ENCODE measurements at regions not wholly inside any gene's neighbourhood (a gene's known extent, or its start where the extent isn't known, plus 50 kb on each side); places are given as distances from the start of the nearest gene placed in this dataset.

- TF ChIP-seq FOXM1 (IDR thresholded peaks at IDR 0.05; ENCODE audit: low read depth) (no peak), FOXJ3 (CRISPR knock-in tag; IDR thresholded peaks at IDR 0.05) (no peak), SIN3A (IDR thresholded peaks at IDR 0.05; ENCODE audit: borderline replicate concordance, low read depth, low read length) (no peak), YY1 (IDR thresholded peaks at IDR 0.05; ENCODE audit: low read depth) (no peak), RXRA (IDR thresholded peaks at IDR 0.05; ENCODE audit: borderline replicate concordance, low read depth) (no peak), TAF1 (IDR thresholded peaks at IDR 0.05; ENCODE audit: borderline replicate concordance, low read depth, low read length) (no peak)
Observed at GRCh38 chr2:236943068-236943467, 142.6 kb upstream of the COPS8 start (continued).

- H3K27ac ChIP-seq (ENCODE audit: low read depth in 2 of 2, low read length in 1 of 2), result no peak overlapping the region
- no peaks in the 10 kb centered on the region for H3K36me3 ChIP-seq (replicated peaks in 1 of 2; ENCODE audit: control insufficient read depth in 1 of 2, insufficient read depth in 2 of 2, low read length in 1 of 2)
- no peaks in the 10 kb centered on the region for H3K4me1 ChIP-seq (ENCODE audit: control insufficient read depth in 1 of 2, insufficient read depth in 2 of 2, low read depth in 1 of 2, low read length in 1 of 2)
- H2AFZ ChIP-seq (ENCODE audit: low read depth), result no peak overlapping the region
- WGBS (ENCODE audit: low lambda C conversion rate), result 19% methylated on average over 3 of the region's 3 CpGs
- H4K20me1 ChIP-seq (ENCODE audit: insufficient read depth), result no peaks in the 10 kb centered on the region
- no peak for DNase-seq
- no peaks in the 10 kb centered on the region for H3K9me3 ChIP-seq
- ChIA-PET CTCF (no interaction called here), POLR2A (no interaction called here)
- no peaks in the 10 kb centered on the region for H3K9me2 ChIP-seq
- H3K4me2 ChIP-seq, result no peak overlapping the region
- no peaks in the 10 kb centered on the region for H3K79me2 ChIP-seq (ENCODE audit: insufficient read depth)
- no peak overlapping the region for H3K9ac ChIP-seq
- H3K27me3 ChIP-seq (ENCODE audit: insufficient read depth), result no peaks in the 10 kb centered on the region
- H3K4me3 ChIP-seq (ENCODE audit: low read depth in 2 of 2, low read length in 1 of 2), result no peak overlapping the region
- H3F3A ChIP-seq (replicated peaks; ENCODE audit: insufficient read depth), result no peaks in the 10 kb centered on the region
- no peak for TF ChIP-seq EZH2phosphoT487 (IDR thresholded peaks at IDR 0.05; ENCODE audit: borderline replicate concordance, low read depth)
- no peak for TF ChIP-seq USF1 (IDR thresholded peaks at IDR 0.05; ENCODE audit: borderline replicate concordance, low read depth)
- no peak for TF ChIP-seq FOXJ3 (CRISPR knock-in tag; IDR thresholded peaks at IDR 0.05)
- no peak for TF ChIP-seq MAX (IDR thresholded peaks at IDR 0.05; ENCODE audit: low read depth)
- no peak for TF ChIP-seq FOXM1 (IDR thresholded peaks at IDR 0.05; ENCODE audit: low read depth)
- no peak for TF ChIP-seq IRF3 (IDR thresholded peaks at IDR 0.05; ENCODE audit: low read depth, low read length)
- TF ChIP-seq RAD21 (IDR thresholded peaks at IDR 0.05; ENCODE audit: low read length), result no peak
- TF ChIP-seq MEF2A (IDR thresholded peaks at IDR 0.05; ENCODE audit: borderline replicate concordance, low read depth), result no peak
- TF ChIP-seq RFX5 (IDR thresholded peaks at IDR 0.05; ENCODE audit: low read length), result no peak
Observed at GRCh38 chr2:236943841-236944513, 141.7 kb upstream of the COPS8 start.

- no peak for DNase-seq
- CTCF ChIA-PET, result no interaction called here
- no peak for TF ChIP-seq GABPA (IDR thresholded peaks at IDR 0.05; ENCODE audit: low read depth)
- TF ChIP-seq ELF1 (IDR thresholded peaks at IDR 0.05), result no peak
- no peak for TF ChIP-seq USF1 (IDR thresholded peaks at IDR 0.05; ENCODE audit: borderline replicate concordance, low read depth)
- no peak for TF ChIP-seq POLR2AphosphoS5 (IDR thresholded peaks at IDR 0.05; ENCODE audit: low read depth, low read length)
- TF ChIP-seq TCF12 (IDR thresholded peaks at IDR 0.05), result no peak
- no peak for TF ChIP-seq RXRA (IDR thresholded peaks at IDR 0.05; ENCODE audit: borderline replicate concordance, low read depth)
- TF ChIP-seq RCOR1 (IDR thresholded peaks at IDR 0.05; ENCODE audit: low read length), result no peak
- TF ChIP-seq YY1 (IDR thresholded peaks at IDR 0.05; ENCODE audit: low read depth), result no peak
- TF ChIP-seq ZBTB33 (IDR thresholded peaks at IDR 0.05; ENCODE audit: borderline replicate concordance, low read depth), result no peak
- TF ChIP-seq MAX (IDR thresholded peaks at IDR 0.05; ENCODE audit: low read depth), result no peak
- no peak for TF ChIP-seq EP300 (IDR thresholded peaks at IDR 0.05; ENCODE audit: borderline replicate concordance in 1 of 2, low read depth in 1 of 2, low read length in 1 of 2)
Observed at GRCh38 chr2:236944561-236944960, 141.1 kb upstream of the COPS8 start.

More at GRCh38 chr2:236944561-236944960, 141.1 kb upstream of the COPS8 start:
- Histone ChIP-seq H3F3A (replicated peaks; ENCODE audit: insufficient read depth) (no peaks in the 10 kb centered on the region), H3K27ac (ENCODE audit: low read depth in 2 of 2, low read length in 1 of 2) (no peak overlapping the region), H3K4me1 (ENCODE audit: control insufficient read depth in 1 of 2, insufficient read depth in 2 of 2, low read depth in 1 of 2, low read length in 1 of 2) (no peaks in the 10 kb centered on the region), H2AFZ (ENCODE audit: low read depth) (no peak overlapping the region), H3K4me3 (ENCODE audit: low read depth in 2 of 2, low read length in 1 of 2) (no peak overlapping the region), H3K79me2 (ENCODE audit: insufficient read depth) (no peaks in the 10 kb centered on the region), H3K4me2 (no peak overlapping the region), H3K36me3 (replicated peaks in 1 of 2; ENCODE audit: control insufficient read depth in 1 of 2, insufficient read depth in 2 of 2, low read length in 1 of 2) (no peaks in the 10 kb centered on the region), H4K20me1 (ENCODE audit: insufficient read depth) (no peaks in the 10 kb centered on the region), H3K9ac (no peak overlapping the region), H3K9me3 (no peaks in the 10 kb centered on the region), H3K9me2 (no peaks in the 10 kb centered on the region), H3K27me3 (ENCODE audit: insufficient read depth) (no peaks in the 10 kb centered on the region)
- POLR2A ChIA-PET, result no interaction called here
- WGBS (ENCODE audit: low lambda C conversion rate), result 0% methylated on average over 2 of the region's 7 CpGs
